CD4-positive, alpha-beta T cell treated with Interleukin-4 for 1 hour (primary cell): ENCODE measurements at regions not wholly inside any gene's neighbourhood (a gene's known extent, or its start where the extent isn't known, plus 50 kb on each side); places are given as distances from the start of the nearest gene placed in this dataset.

Source experiments
- DNase-seq, 2 donors: peaks; one replicate each; pipeline ENCODE4 v3.0.0-alpha.2; 2020 to 2022

GRCh38 chr21:19713313-19713712, 1284.9 kb upstream of the NCAM2 start:
- no peak for DNase-seq

GRCh38 chr21:19724081-19724480, 1274.1 kb upstream of the NCAM2 start:
- no peak for DNase-seq

GRCh38 chr21:19731251-19731650, 1267.0 kb upstream of the NCAM2 start:
- no peak for DNase-seq

- DNase-seq: no peak
Measured at GRCh38 chr21:19759836-19760235, 1238.4 kb upstream of the NCAM2 start.

GRCh38 chr21:19767546-19767945, 1230.7 kb upstream of the NCAM2 start:
- DNase-seq: no peak

GRCh38 chr21:19771881-19772280, 1226.3 kb upstream of the NCAM2 start:
- no peak for DNase-seq

- DNase-seq: no peak
Measured at GRCh38 chr21:19776076-19776475, 1222.1 kb upstream of the NCAM2 start.

GRCh38 chr21:19781881-19782652, 1216.1 kb upstream of the NCAM2 start:
- no peak for DNase-seq

- DNase-seq: no peak
Measured at GRCh38 chr21:19785941-19786340, 1212.3 kb upstream of the NCAM2 start.

- DNase-seq: no peak
Measured at GRCh38 chr21:19792004-19792403, 1206.2 kb upstream of the NCAM2 start.

- no peak for DNase-seq
Measured at GRCh38 chr21:19807201-19807600, 1191.0 kb upstream of the NCAM2 start.

- DNase-seq: no peak
Measured at GRCh38 chr21:19810779-19811178, 1187.4 kb upstream of the NCAM2 start.

- DNase-seq: no peak
Measured at GRCh38 chr21:19830446-19830845, 1167.8 kb upstream of the NCAM2 start.

- no peak for DNase-seq
Measured at GRCh38 chr21:19832551-19832950, 1165.7 kb upstream of the NCAM2 start.

GRCh38 chr21:19833082-19833481, 1165.1 kb upstream of the NCAM2 start:
- DNase-seq: no peak

GRCh38 chr21:19842601-19843000, 1155.6 kb upstream of the NCAM2 start:
- no peak for DNase-seq

- DNase-seq: no peak
Measured at GRCh38 chr21:19844334-19844733, 1153.9 kb upstream of the NCAM2 start.

- DNase-seq: no peak
Measured at GRCh38 chr21:19850157-19850556, 1148.1 kb upstream of the NCAM2 start.

- DNase-seq: no peak
Measured at GRCh38 chr21:19853061-19853460, 1145.1 kb upstream of the NCAM2 start.

GRCh38 chr21:19853709-19854575, 1144.3 kb upstream of the NCAM2 start:
- no peak for DNase-seq

- DNase-seq: no peak
Measured at GRCh38 chr21:19855522-19855921, 1142.7 kb upstream of the NCAM2 start.

GRCh38 chr21:19864476-19864875, 1133.7 kb upstream of the NCAM2 start:
- no peak for DNase-seq

GRCh38 chr21:19870682-19871081, 1127.5 kb upstream of the NCAM2 start:
- DNase-seq: no peak

- DNase-seq: no peak
Measured at GRCh38 chr21:19874521-19874920, 1123.7 kb upstream of the NCAM2 start.
